K562 (cell line): ENCODE measurements at regions not wholly inside any gene's neighbourhood (a gene's known extent, or its start where the extent isn't known, plus 50 kb on each side); places are given as distances from the start of the nearest gene placed in this dataset.

Experiments used
- ATAC-seq: fragments of 200-7000 bp; cut with Tn5 transposase; 3 replicates; pipeline ENCODE4 v1.9.1; 2020; ENCODE audit warnings: moderate library complexity
- BruUV-seq: library from RNA; stranded (reverse); fragments of 400-500 nt; replicated peaks from 2 replicates; lab custom pipeline; 2021; lab: Mats Ljungman, UMichigan
- CTCF ChIA-PET: fragments of 300-600 bp; formaldehyde crosslinking; extraction: SDS; loops from one replicate; lab custom pipeline; 2021; ENCODE audit warnings: low intra/inter-chr PET ratio; lab: Yijun Ruan, JAX
- POLR2A ChIA-PET: fragments of 300-600, 350-650 bp; sonication (Branson Sonifier 250); formaldehyde crosslinking; extraction: SDS; loops from one replicate; lab custom pipeline; 2021; ENCODE audit warnings: antibody characterized with exemption, inconsistent platforms; lab: Yijun Ruan, JAX
- DNase-seq, 4 experiments: peaks; one replicate each; pipeline versions ENCODE4 v3.0.0 to v3.0.0-alpha.2; 2011 to 2018; ENCODE audit warnings: low spot score in 3 of 4, mixed read lengths in 3 of 4; ENCODE audit errors: extremely low read depth in 1 of 4
- FAIRE-seq: peaks from 2 replicates; lab custom pipeline; 2011; peaks lifted over from hg19 to GRCh38; lab: Jason Lieb, UNC
- H2AFZ ChIP-seq: 2 replicates; pipeline ENCODE4 v1.6.0; 2011; ENCODE audit warnings: low read depth, low read length, control low read depth, inconsistent platforms
- H3K27ac ChIP-seq: fragments of 200-600 bp; 3 replicates; pipeline ENCODE4 v1.8.0; 2011; ENCODE audit warnings: low read depth, mild to moderate bottlenecking, control low read depth, inconsistent platforms, low read length, moderate library complexity, mixed read lengths; ENCODE audit errors: extremely low read depth
- H3K27me3 ChIP-seq, 2 experiments: fragments of 300-600 bp in 1 of 2; 2 replicates in 1 of 2; 3 replicates in 1 of 2; pipeline versions ENCODE4 v1.6.0 to v1.8.0; 2011; ENCODE audit warnings: inconsistent platforms in 2 of 2, low read length in 2 of 2, mild to moderate bottlenecking in 1 of 2, mixed read lengths in 1 of 2, moderate library complexity in 1 of 2; ENCODE audit not compliant: control insufficient read depth in 2 of 2, insufficient read depth in 2 of 2
- H3K36me3 ChIP-seq: fragments of 300-600 bp; 3 replicates; pipeline ENCODE4 v1.8.0; 2011; ENCODE audit warnings: mild to moderate bottlenecking, low read length, inconsistent platforms; ENCODE audit not compliant: control insufficient read depth, insufficient read depth
- H3K4me1 ChIP-seq, 2 experiments: fragments of 200-600 bp in 1 of 2; replicated peaks in 1 of 2; 2 replicates in 1 of 2; 3 replicates in 1 of 2; pipeline versions ENCODE4 v1.5.1 to v1.8.0; 2011; ENCODE audit warnings: inconsistent platforms in 2 of 2, low read length in 2 of 2, mild to moderate bottlenecking in 1 of 2, mixed read lengths in 1 of 2, moderate library complexity in 1 of 2; ENCODE audit not compliant: control insufficient read depth in 2 of 2, insufficient read depth in 2 of 2
- H3K4me2 ChIP-seq: 2 replicates; pipeline ENCODE4 v1.6.1; 2011; ENCODE audit warnings: low read length, control low read depth, inconsistent platforms, mixed read lengths; ENCODE audit not compliant: insufficient read depth
- H3K4me3 ChIP-seq: fragments of 200-600 bp; sonication (generic), shearing (Covaris generic); 2 replicates; pipeline ENCODE4 v1.5.1; 2016; ENCODE audit warnings: control low read depth, inconsistent platforms
- H3K79me2 ChIP-seq: fragments of 200-600 bp; 3 replicates; pipeline ENCODE4 v1.8.0; 2011; ENCODE audit warnings: low read length, inconsistent platforms; ENCODE audit not compliant: control insufficient read depth, insufficient read depth
- H3K9ac ChIP-seq, 2 experiments: 2 replicates each; pipeline versions ENCODE4 v1.6.0 to v1.6.1; 2011; ENCODE audit warnings: low read depth in 2 of 2, low read length in 2 of 2, control low read depth in 1 of 2, inconsistent platforms in 1 of 2, mild to moderate bottlenecking in 1 of 2, mixed read lengths in 1 of 2; ENCODE audit not compliant: insufficient read depth in 1 of 2
- H3K9me1 ChIP-seq: one replicate; pipeline ENCODE4 v1.6.0; 2011; ENCODE audit warnings: inconsistent platforms, mild to moderate bottlenecking, low read length, moderate library complexity; ENCODE audit not compliant: control insufficient read depth, insufficient read depth
- H3K9me3 ChIP-seq: replicated peaks from 2 replicates; pipeline ENCODE4 v1.5.1; 2011; ENCODE audit warnings: low read depth, low read length, inconsistent platforms; ENCODE audit not compliant: control insufficient read depth, insufficient read depth
- H4K20me1 ChIP-seq: replicated peaks from 2 replicates; pipeline ENCODE4 v1.6.1; 2011; ENCODE audit warnings: low read length, inconsistent platforms, mixed read lengths; ENCODE audit not compliant: control insufficient read depth, insufficient read depth
- FOXP1 ChIP-seq: sonication (generic); formaldehyde crosslinking; IDR thresholded peaks from 2 replicates; pipeline ENCODE4 v1.8.0; 2022; ENCODE audit warnings: mild to moderate bottlenecking, missing genetic modification reagents
- GABPB2 ChIP-seq: fragments of 250-450 bp; sonication (Bioruptor Pico); conservative IDR thresholded peaks from 2 replicates; pipeline ENCODE4 v1.5.1; 2021; ENCODE audit warnings: mild to moderate bottlenecking
- MED1 ChIP-seq: sonication (generic); formaldehyde crosslinking; IDR thresholded peaks from 2 replicates; pipeline ENCODE4 v1.8.1; 2023; ENCODE audit warnings: missing genetic modification reagents, borderline replicate concordance
- SMC3 ChIP-seq: conservative IDR thresholded peaks from 2 replicates; pipeline ENCODE4 v1.6.1; 2011; ENCODE audit warnings: low read depth, low read length, improper control_type of control experiment; ENCODE audit not compliant: insufficient read depth
- SREBF2 ChIP-seq: sonication (generic); formaldehyde crosslinking; IDR thresholded peaks from 2 replicates; pipeline ENCODE4 v1.4.0; 2020; ENCODE audit warnings: mild to moderate bottlenecking, missing genetic modification reagents
- XRCC4 ChIP-seq: IDR thresholded peaks from one replicate; pipeline ENCODE4 v1.6.1; 2011; ENCODE audit not compliant: insufficient read depth, insufficient read length; ENCODE audit errors: extremely low read depth
- WGBS: fragments of 100-300 bp; shearing (Covaris generic); methylation state at CpG from one replicate; pipeline ENCODE4 v1.1.6; 2016; ENCODE audit warnings: low coverage, mixed read lengths; ENCODE audit not compliant: insufficient coverage; ENCODE audit errors: missing lambda C conversion rate; 5-methylcytosine and 5-hydroxymethylcytosine counted together
- in situ Hi-C: fragments of 300-500 bp; cut with MboI; formaldehyde crosslinking; loops from 4 replicates; pipeline ENCODE4 v1.15.0; 2018; ENCODE audit warnings: inconsistent platforms, mixed read lengths
- intact Hi-C: fragments of 100-400 bp; cut with micrococcal nuclease; formaldehyde crosslinking; loops from 2 replicates; pipeline ENCODE4 v1.14.2; 2022
- TF ChIP-seq, protein P1 (sequence below): fragments of 250-450 bp; sonication (Bioruptor Pico); IDR thresholded peaks from 2 replicates; pipeline ENCODE4 v1.5.0; 2021
- TF ChIP-seq, protein P2 (sequence below): sonication (generic); formaldehyde crosslinking; IDR thresholded peaks from 2 replicates; pipeline ENCODE4 v1.8.0; 2022; ENCODE audit warnings: mild to moderate bottlenecking, missing genetic modification reagents
- TF ChIP-seq, protein P3 (sequence below): sonication (generic); formaldehyde crosslinking; IDR thresholded peaks from 2 replicates; pipeline ENCODE4 v1.8.0; 2023; ENCODE audit warnings: mild to moderate bottlenecking, missing genetic modification reagents
- TF ChIP-seq, protein P4 (sequence below): IDR thresholded peaks from 2 replicates; pipeline ENCODE4 v1.6.1; 2016; ENCODE audit warnings: missing genetic modification characterization, missing compliant biosample characterization

DNA sequence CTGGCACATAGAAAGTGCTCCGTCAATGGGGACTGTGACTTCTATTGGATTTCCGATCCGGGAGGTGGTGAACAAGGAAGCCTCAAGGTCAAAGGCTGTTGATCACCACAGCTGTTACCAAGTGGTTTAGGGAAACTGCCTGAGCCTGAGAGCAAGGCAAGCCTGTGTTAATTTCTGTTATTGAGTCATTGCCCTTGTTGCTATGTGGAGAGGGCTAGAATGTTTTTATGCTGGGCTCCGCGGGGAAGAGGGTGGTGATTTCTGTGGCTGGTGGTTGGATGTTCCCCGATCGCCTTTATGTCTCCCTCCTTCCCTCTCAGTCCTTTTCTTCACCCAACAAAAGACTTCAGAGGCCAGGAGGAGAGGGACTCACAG, 108.5 kb upstream of the ALX4 start:
- Histone ChIP-seq H2AFZ (no peak overlapping the region), H4K20me1 (no peaks in the 10 kb centered on the region), H3K79me2 (no peaks in the 10 kb centered on the region), H3K9me1 (peaks cover 3% of the 10 kb centered on the region), H3K4me1 (no peaks in the 10 kb centered on the region; a peak in 1 of 5 replicates), H3K9ac (no peak overlapping the region), H3K9me3 (no peaks in the 10 kb centered on the region), H3K27ac (no peak overlapping the region), H3K36me3 (no peaks in the 10 kb centered on the region), H3K4me2 (no peak overlapping the region), H3K4me3 (no peak overlapping the region), H3K27me3 (peaks cover 2 to 18% of the 10 kb centered on the region in 2 experiments; a peak in 4 of 5 replicates)
- no TSS peak for BruUV-seq
- TF ChIP-seq SREBF2 (CRISPR knock-in tag) (no peak), XRCC4 (no peak), GABPB2 (CRISPR knock-in tag) (no peak)
- no peak for ATAC-seq
- no peak for FAIRE-seq
- DNase-seq = no peak
- WGBS = under 1% methylated on average over 7 of the region's 7 CpGs
- ChIA-PET CTCF (interaction anchor here (0.6 kb wide), 1 partner anchor 244 kb away, joined by 3 read pairs; no protein-coding TSS in a partner anchor), POLR2A (no interaction called here)
- intact Hi-C loops = no loop called here
- in situ Hi-C loops = no loop called here

DNA sequence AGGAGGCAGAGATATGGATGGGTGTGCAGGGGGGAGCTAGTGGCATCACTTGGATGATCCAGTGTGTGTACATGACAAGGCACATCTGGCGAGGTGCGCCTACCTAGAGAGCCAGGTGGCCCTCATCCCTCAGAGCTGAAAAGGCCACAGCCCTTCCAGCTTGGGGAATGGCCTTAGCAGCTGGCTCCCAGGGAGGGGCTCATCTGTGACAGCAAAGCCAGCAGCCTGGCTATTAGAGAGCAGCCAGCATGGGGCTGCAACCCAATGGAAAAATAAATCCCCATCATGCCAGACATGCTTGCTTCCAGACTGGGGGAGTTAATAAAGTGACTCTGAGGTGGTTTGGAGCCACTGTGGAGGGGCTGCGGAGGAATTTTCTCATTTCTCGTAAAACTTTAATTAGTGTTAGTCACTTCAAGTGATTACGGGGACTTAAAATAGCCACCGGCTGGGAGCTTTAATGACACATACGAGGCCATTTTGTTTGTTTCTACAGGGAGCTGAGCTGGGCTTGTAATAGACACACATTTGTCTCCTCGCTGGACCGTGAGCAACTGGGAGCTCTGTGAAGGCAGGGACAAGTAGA, 111.2 kb upstream of the ALX4 start:
- H3K36me3 ChIP-seq = no peaks in the 10 kb centered on the region
- H3K79me2 ChIP-seq = no peaks in the 10 kb centered on the region
- no peak for ATAC-seq
- no peaks in the 10 kb centered on the region; the same call in 1 of the 2 replicates for H4K20me1 ChIP-seq
- H3K4me3 ChIP-seq = no peak overlapping the region
- H3K4me1 ChIP-seq = no peaks in the 10 kb centered on the region; a peak in 1 of 5 replicates
- intact Hi-C loops = loop anchor here (10.0 kb wide), 2 partner anchors 56 to 136 kb away; no protein-coding TSS in a partner anchor
- no TSS peak for BruUV-seq
- FAIRE-seq = no peak
- no peak overlapping the region for H3K27ac ChIP-seq
- no peak for DNase-seq
- H3K9me1 ChIP-seq = peaks cover 3% of the 10 kb centered on the region
- TF ChIP-seq MED1 (CRISPR knock-in tag) = no peak
- no peak for TF ChIP-seq FOXP1 (CRISPR knock-in tag)
- TF ChIP-seq, protein P1, sequence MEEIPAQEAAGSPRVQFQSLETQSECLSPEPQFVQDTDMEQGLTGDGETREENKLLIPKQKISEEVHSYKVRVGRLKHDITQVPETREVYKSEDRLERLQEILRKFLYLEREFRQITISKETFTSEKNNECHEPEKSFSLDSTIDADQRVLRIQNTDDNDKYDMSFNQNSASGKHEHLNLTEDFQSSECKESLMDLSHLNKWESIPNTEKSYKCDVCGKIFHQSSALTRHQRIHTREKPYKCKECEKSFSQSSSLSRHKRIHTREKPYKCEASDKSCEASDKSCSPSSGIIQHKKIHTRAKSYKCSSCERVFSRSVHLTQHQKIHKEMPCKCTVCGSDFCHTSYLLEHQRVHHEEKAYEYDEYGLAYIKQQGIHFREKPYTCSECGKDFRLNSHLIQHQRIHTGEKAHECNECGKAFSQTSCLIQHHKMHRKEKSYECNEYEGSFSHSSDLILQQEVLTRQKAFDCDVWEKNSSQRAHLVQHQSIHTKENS = no peak
- TF ChIP-seq, protein P2, sequence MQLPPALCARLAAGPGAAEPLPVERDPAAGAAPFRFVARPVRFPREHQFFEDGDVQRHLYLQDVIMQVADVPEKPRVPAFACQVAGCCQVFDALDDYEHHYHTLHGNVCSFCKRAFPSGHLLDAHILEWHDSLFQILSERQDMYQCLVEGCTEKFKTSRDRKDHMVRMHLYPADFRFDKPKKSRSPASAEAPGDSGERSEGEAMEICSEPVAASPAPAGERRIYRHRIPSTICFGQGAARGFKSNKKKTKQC = no peak
- TF ChIP-seq, protein P3, sequence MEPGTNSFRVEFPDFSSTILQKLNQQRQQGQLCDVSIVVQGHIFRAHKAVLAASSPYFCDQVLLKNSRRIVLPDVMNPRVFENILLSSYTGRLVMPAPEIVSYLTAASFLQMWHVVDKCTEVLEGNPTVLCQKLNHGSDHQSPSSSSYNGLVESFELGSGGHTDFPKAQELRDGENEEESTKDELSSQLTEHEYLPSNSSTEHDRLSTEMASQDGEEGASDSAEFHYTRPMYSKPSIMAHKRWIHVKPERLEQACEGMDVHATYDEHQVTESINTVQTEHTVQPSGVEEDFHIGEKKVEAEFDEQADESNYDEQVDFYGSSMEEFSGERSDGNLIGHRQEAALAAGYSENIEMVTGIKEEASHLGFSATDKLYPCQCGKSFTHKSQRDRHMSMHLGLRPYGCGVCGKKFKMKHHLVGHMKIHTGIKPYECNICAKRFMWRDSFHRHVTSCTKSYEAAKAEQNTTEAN (CRISPR knock-in tag) = no peak
- TF ChIP-seq, protein P4, sequence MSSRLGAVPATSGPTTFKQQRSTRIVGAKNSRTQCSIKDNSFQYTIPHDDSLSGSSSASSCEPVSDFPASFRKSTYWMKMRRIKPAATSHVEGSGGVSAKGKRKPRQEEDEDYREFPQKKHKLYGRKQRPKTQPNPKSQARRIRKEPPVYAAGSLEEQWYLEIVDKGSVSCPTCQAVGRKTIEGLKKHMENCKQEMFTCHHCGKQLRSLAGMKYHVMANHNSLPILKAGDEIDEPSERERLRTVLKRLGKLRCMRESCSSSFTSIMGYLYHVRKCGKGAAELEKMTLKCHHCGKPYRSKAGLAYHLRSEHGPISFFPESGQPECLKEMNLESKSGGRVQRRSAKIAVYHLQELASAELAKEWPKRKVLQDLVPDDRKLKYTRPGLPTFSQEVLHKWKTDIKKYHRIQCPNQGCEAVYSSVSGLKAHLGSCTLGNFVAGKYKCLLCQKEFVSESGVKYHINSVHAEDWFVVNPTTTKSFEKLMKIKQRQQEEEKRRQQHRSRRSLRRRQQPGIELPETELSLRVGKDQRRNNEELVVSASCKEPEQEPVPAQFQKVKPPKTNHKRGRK (tag) = no peak
- no peak for TF ChIP-seq SMC3
- CTCF ChIA-PET = no interaction called here
- peaks cover 15 to 38% of the 10 kb centered on the region in 2 experiments for H3K27me3 ChIP-seq
- under 1% methylated on average over 9 of the region's 9 CpGs for WGBS
- H3K9ac ChIP-seq = no peak overlapping the region
- H3K9me3 ChIP-seq = no peaks in the 10 kb centered on the region
- POLR2A ChIA-PET = interaction anchor here (0.6 kb wide), 1 partner anchor 27 kb away, joined by 3 read pairs; no protein-coding TSS in a partner anchor
- in situ Hi-C loops = no loop called here
- H3K4me2 ChIP-seq = no peak overlapping the region
- no peak overlapping the region for H2AFZ ChIP-seq
